GM23338 (cell line): ENCODE measurements at regions not wholly inside any gene's neighbourhood (a gene's known extent, or its start where the extent isn't known, plus 50 kb on each side); places are given as distances from the start of the nearest gene placed in this dataset.

Experiments
- ATAC-seq: fragments of 200-7000 bp; cut with Tn5 transposase; 3 replicates; pipeline ENCODE4 v1.9.1; 2020
- DNase-seq: peaks from one replicate; pipeline ENCODE4 v3.0.0-alpha.2; 2015; ENCODE audit warnings: low spot score
- H2AFZ ChIP-seq: fragments of 200-600 bp; sonication (generic); 2 replicates; pipeline ENCODE4 v1.8.0; 2016; ENCODE audit warnings: antibody characterized with exemption, mild to moderate bottlenecking, moderate library complexity
- H3F3A ChIP-seq: fragments of 200-600 bp; sonication (generic); replicated peaks from 2 replicates; pipeline ENCODE4 v1.8.0; 2017; ENCODE audit warnings: antibody characterized with exemption, mixed run types, low read depth
- H3K27ac ChIP-seq: fragments of 200-600 bp; sonication (generic); 2 replicates; pipeline ENCODE4 v1.6.1; 2016; ENCODE audit warnings: low read depth
- H3K27me3 ChIP-seq: fragments of 200-600 bp; sonication (generic); 2 replicates; pipeline ENCODE4 v1.8.0; 2016; ENCODE audit warnings: mild to moderate bottlenecking, mixed run types, moderate library complexity; ENCODE audit not compliant: insufficient read depth
- H3K36me3 ChIP-seq: fragments of 200-600 bp; sonication (generic); 2 replicates; pipeline ENCODE4 v1.8.0; 2016; ENCODE audit warnings: mild to moderate bottlenecking; ENCODE audit not compliant: insufficient read depth
- H3K4me1 ChIP-seq: fragments of 200-600 bp; sonication (generic); 2 replicates; pipeline ENCODE4 v1.8.0; 2016; ENCODE audit warnings: mild to moderate bottlenecking, moderate library complexity; ENCODE audit not compliant: insufficient read depth
- H3K4me2 ChIP-seq: fragments of 200-600 bp; sonication (generic); 2 replicates; pipeline ENCODE4 v1.7.1; 2017; ENCODE audit warnings: mixed run types
- H3K4me3 ChIP-seq: fragments of 200-600 bp; sonication (generic); 2 replicates; pipeline ENCODE4 v1.6.1; 2016; ENCODE audit warnings: mixed run types
- H3K79me2 ChIP-seq: fragments of 200-600 bp; sonication (generic); replicated peaks from 2 replicates; pipeline ENCODE4 v1.8.0; 2017; ENCODE audit warnings: mild to moderate bottlenecking; ENCODE audit not compliant: insufficient read depth
- H3K9me2 ChIP-seq: fragments of 200-600 bp; sonication (generic); 2 replicates; pipeline ENCODE4 v1.8.0; 2017; ENCODE audit not compliant: insufficient read depth
- H4K20me1 ChIP-seq: fragments of 200-600 bp; sonication (generic); replicated peaks from 2 replicates; pipeline ENCODE4 v1.8.0; 2017; ENCODE audit warnings: mild to moderate bottlenecking; ENCODE audit not compliant: insufficient read depth
- H3K27ac Mint-ChIP-seq: 2 replicates; pipeline ENCODE4 v1.8.0; 2020; ENCODE audit warnings: inconsistent platforms, mild to moderate bottlenecking, moderate library complexity, mixed read lengths
- H3K27me3 Mint-ChIP-seq: 3 replicates; pipeline ENCODE4 v1.8.0; 2022; ENCODE audit warnings: low read depth, mild to moderate bottlenecking, moderate library complexity, mixed read lengths, inconsistent platforms; ENCODE audit not compliant: insufficient read depth, poor library complexity
- H3K36me3 Mint-ChIP-seq: 3 replicates; pipeline ENCODE4 v1.8.0; 2021; ENCODE audit warnings: low read depth, mild to moderate bottlenecking, inconsistent platforms, moderate library complexity, mixed read lengths
- H3K4me1 Mint-ChIP-seq: 3 replicates; pipeline ENCODE4 v1.8.0; 2020; ENCODE audit warnings: mild to moderate bottlenecking, inconsistent platforms, mixed read lengths
- H3K4me3 Mint-ChIP-seq: 3 replicates; pipeline ENCODE4 v1.8.0; 2021; ENCODE audit warnings: moderate library complexity, mild to moderate bottlenecking, inconsistent platforms, mixed read lengths
- H3K9me3 Mint-ChIP-seq: 3 replicates; pipeline ENCODE4 v1.8.0; 2020; ENCODE audit warnings: moderate library complexity, mild to moderate bottlenecking, inconsistent platforms, mixed read lengths
- ETS1 ChIP-seq: IDR thresholded peaks from 2 replicates; pipeline ENCODE4 v1.6.1; 2016; ENCODE audit warnings: antibody characterized with exemption
- EZH2 ChIP-seq: fragments of 200-600 bp; sonication (generic); IDR thresholded peaks from one replicate; pipeline ENCODE4 v1.8.0; 2017; ENCODE audit warnings: antibody characterized with exemption, mild to moderate bottlenecking, low read depth; ENCODE audit not compliant: unreplicated experiment
- EZH2phosphoT487 ChIP-seq: fragments of 200-600 bp; sonication (generic); IDR thresholded peaks from one replicate; pipeline ENCODE4 v1.8.1; 2018; ENCODE audit warnings: antibody characterized with exemption; ENCODE audit not compliant: unreplicated experiment
- JUNB ChIP-seq: IDR thresholded peaks from one replicate; pipeline ENCODE4 v1.6.1; 2016; ENCODE audit warnings: antibody characterized with exemption; ENCODE audit not compliant: unreplicated experiment
- NANOG ChIP-seq: IDR thresholded peaks from 2 replicates; pipeline ENCODE4 v1.6.1; 2016; ENCODE audit warnings: antibody characterized with exemption, borderline replicate concordance
- POLR2AphosphoS5 ChIP-seq: IDR thresholded peaks from 2 replicates; pipeline ENCODE4 v1.6.1; 2016; ENCODE audit warnings: antibody characterized with exemption, low read depth
- REST ChIP-seq: IDR thresholded peaks from one replicate; pipeline ENCODE4 v1.6.1; 2018; ENCODE audit warnings: antibody characterized with exemption; ENCODE audit not compliant: unreplicated experiment
- ZNF114 ChIP-seq: fragments of 250-450 bp; sonication (Bioruptor Pico); IDR thresholded peaks from 2 replicates; pipeline ENCODE4 v1.5.0; 2020; ENCODE audit warnings: mild to moderate bottlenecking, moderate library complexity
- ZNF331 ChIP-seq: fragments of 250-450 bp; sonication (Bioruptor Pico); IDR thresholded peaks from 2 replicates; pipeline ENCODE4 v1.5.0; 2020; ENCODE audit warnings: low read depth, mild to moderate bottlenecking, moderate library complexity
- ZNF462 ChIP-seq: fragments of 250-450 bp; sonication (Bioruptor Pico); IDR thresholded peaks from 2 replicates; pipeline ENCODE4 v1.5.0; 2020; ENCODE audit warnings: mild to moderate bottlenecking, moderate library complexity

GRCh38 chrX:151346931-151347543, 50.0 kb upstream of the VMA21 start:
- ATAC-seq = no peak

More at GRCh38 chrX:151346931-151347543, 50.0 kb upstream of the VMA21 start:
- no peaks in the 10 kb centered on the region for H3K79me2 ChIP-seq
- DNase-seq = no peak
- H3K27ac ChIP-seq = no peak overlapping the region
- H3K9me2 ChIP-seq = no peaks in the 10 kb centered on the region
- Mint-ChIP-seq H3K9me3 (peaks cover 3% of the 10 kb centered on the region; the same call in 1 of the 3 replicates), H3K27me3 (no peaks in the 10 kb centered on the region), H3K27ac (no peak overlapping the region), H3K4me3 (no peak overlapping the region), H3K4me1 (no peaks in the 10 kb centered on the region), H3K36me3 (no peaks in the 10 kb centered on the region)
- H3K36me3 ChIP-seq = no peaks in the 10 kb centered on the region
- H3K27me3 ChIP-seq = no peaks in the 10 kb centered on the region
- no peaks in the 10 kb centered on the region for H3F3A ChIP-seq
- no peak overlapping the region for H3K4me3 ChIP-seq
- H4K20me1 ChIP-seq = no peaks in the 10 kb centered on the region
- no peak overlapping the region for H2AFZ ChIP-seq
- no peak for TF ChIP-seq EZH2phosphoT487
- TF ChIP-seq JUNB = no peak
- TF ChIP-seq EZH2 = no peak
- TF ChIP-seq ZNF331 (CRISPR knock-in tag) = no peak
- no peak for TF ChIP-seq POLR2AphosphoS5
- TF ChIP-seq NANOG = no peak
- no peak for TF ChIP-seq ZNF462 (CRISPR knock-in tag)
- no peak for TF ChIP-seq REST
- TF ChIP-seq ETS1 = no peak
- TF ChIP-seq ZNF114 (CRISPR knock-in tag) = no peak
- no peaks in the 10 kb centered on the region for H3K4me1 ChIP-seq
- H3K4me2 ChIP-seq = no peak overlapping the region
